SK-N-SH treated with all-trans-retinoic acid at 6 μM for 48 hours (cell line): ENCODE measurements at regions not wholly inside any gene's neighbourhood (a gene's known extent, or its start where the extent isn't known, plus 50 kb on each side); places are given as distances from the start of the nearest gene placed in this dataset.

ENCODE experiments used
- ATAC-seq: fragments of 200-7000 bp; cut with Tn5 transposase; 3 replicates; pipeline ENCODE4 v1.9.1; 2020; ENCODE audit warnings: mild to moderate bottlenecking, moderate library complexity
- ARNTL ChIP-seq: fragments of 450-650 bp; formaldehyde crosslinking; IDR thresholded peaks from 2 replicates; pipeline ENCODE4 v1.5.0; 2020; ENCODE audit warnings: low read depth, mild to moderate bottlenecking, moderate library complexity, borderline replicate concordance
- BACH2 ChIP-seq: fragments of 250-450 bp; sonication (Bioruptor Pico); IDR thresholded peaks from 2 replicates; pipeline ENCODE4 v1.9.0; 2021; ENCODE audit warnings: mild to moderate bottlenecking, borderline replicate concordance
- CREB5 ChIP-seq: fragments of 250-450 bp; sonication (Bioruptor Pico); IDR thresholded peaks from 2 replicates; pipeline ENCODE4 v1.5.1; 2020; ENCODE audit warnings: low read depth, mild to moderate bottlenecking, moderate library complexity
- CSDC2 ChIP-seq: fragments of 250-450 bp; sonication (Bioruptor Pico); IDR thresholded peaks from 2 replicates; pipeline ENCODE4 v1.5.0; 2020; ENCODE audit warnings: mild to moderate bottlenecking, moderate library complexity
- ESRRG ChIP-seq: fragments of 250-450 bp; sonication (Bioruptor Pico); IDR thresholded peaks from 2 replicates; pipeline ENCODE4 v1.6.1; 2021; ENCODE audit warnings: mild to moderate bottlenecking
- GLIS3 ChIP-seq: fragments of 250-450 bp; sonication (Bioruptor Pico); IDR thresholded peaks from 2 replicates; pipeline ENCODE4 v1.5.0; 2020; ENCODE audit warnings: mild to moderate bottlenecking, moderate library complexity
- ISL1 ChIP-seq: fragments of 250-450 bp; sonication (Bioruptor Pico); IDR thresholded peaks from 2 replicates; pipeline ENCODE4 v2.1.2; 2022; ENCODE audit warnings: mild to moderate bottlenecking, moderate library complexity
- OSR1 ChIP-seq: fragments of 250-450 bp; sonication (Bioruptor Pico); IDR thresholded peaks from 2 replicates; pipeline ENCODE4 v1.8.0; 2022; ENCODE audit warnings: moderate library complexity, mild to moderate bottlenecking, inconsistent platforms
- PPARA ChIP-seq: fragments of 250-450 bp; sonication (Bioruptor Pico); IDR thresholded peaks from 2 replicates; pipeline ENCODE4 v1.5.0; 2020; ENCODE audit warnings: mild to moderate bottlenecking, borderline replicate concordance
- RARB ChIP-seq: fragments of 250-450 bp; sonication (Bioruptor Pico); IDR thresholded peaks from 2 replicates; pipeline ENCODE4 v1.8.0; 2021; ENCODE audit warnings: mild to moderate bottlenecking, moderate library complexity
- SNAI2 ChIP-seq: fragments of 250-450 bp; sonication (Bioruptor Pico); IDR thresholded peaks from 2 replicates; pipeline ENCODE4 v1.5.0; 2020; ENCODE audit warnings: mild to moderate bottlenecking, moderate library complexity
- TCF4 ChIP-seq: fragments of 250-450 bp; sonication (Bioruptor Pico); IDR thresholded peaks from 2 replicates; pipeline ENCODE4 v1.8.0; 2021; ENCODE audit warnings: mild to moderate bottlenecking, moderate library complexity, borderline replicate concordance
- TOX ChIP-seq: fragments of 250-450 bp; sonication (Bioruptor Pico); IDR thresholded peaks from 2 replicates; pipeline ENCODE4 v1.8.0; 2021; ENCODE audit warnings: mild to moderate bottlenecking, moderate library complexity, borderline replicate concordance
- ZC3H10 ChIP-seq: fragments of 250-450 bp; sonication (Bioruptor Pico); IDR thresholded peaks from 2 replicates; pipeline ENCODE4 v1.5.1; 2021; ENCODE audit warnings: mild to moderate bottlenecking, moderate library complexity
- ZFP3 ChIP-seq: fragments of 250-450 bp; sonication (Bioruptor Pico); IDR thresholded peaks from 2 replicates; pipeline ENCODE4 v1.5.0; 2020; ENCODE audit warnings: mild to moderate bottlenecking, moderate library complexity
- ZFP30 ChIP-seq: fragments of 450-650 bp; formaldehyde crosslinking; IDR thresholded peaks from 2 replicates; pipeline ENCODE4 v1.5.0; 2022; ENCODE audit warnings: mild to moderate bottlenecking, moderate library complexity
- ZNF565 ChIP-seq: fragments of 450-650 bp; formaldehyde crosslinking; conservative IDR thresholded peaks from 2 replicates; pipeline ENCODE4 v1.5.0; 2020; ENCODE audit warnings: low read depth, mild to moderate bottlenecking, moderate library complexity
- ZNF70 ChIP-seq: fragments of 450-650 bp; formaldehyde crosslinking; IDR thresholded peaks from 2 replicates; pipeline ENCODE4 v1.5.0; 2020; ENCODE audit warnings: mild to moderate bottlenecking, moderate library complexity
- ZNF8 ChIP-seq: fragments of 450-650 bp; formaldehyde crosslinking; IDR thresholded peaks from 2 replicates; pipeline ENCODE4 v1.5.0; 2020; ENCODE audit warnings: mild to moderate bottlenecking, moderate library complexity
- TF ChIP-seq, protein P1 (sequence below): fragments of 250-450 bp; sonication (Bioruptor Pico); IDR thresholded peaks from 2 replicates; pipeline ENCODE4 v1.5.1; 2021; ENCODE audit warnings: mild to moderate bottlenecking, moderate library complexity
- TF ChIP-seq, protein P2 (sequence below): fragments of 250-450 bp; sonication (Bioruptor Pico); IDR thresholded peaks from 2 replicates; pipeline ENCODE4 v1.5.0; 2020; ENCODE audit warnings: mild to moderate bottlenecking, moderate library complexity
- TF ChIP-seq, protein P3 (sequence below): fragments of 250-450 bp; sonication (Bioruptor Pico); IDR thresholded peaks from 2 replicates; pipeline ENCODE4 v1.8.0; 2020; ENCODE audit warnings: mild to moderate bottlenecking, moderate library complexity, borderline replicate concordance
- TF ChIP-seq, protein P4 (sequence below): fragments of 250-450 bp; sonication (Bioruptor Pico); IDR thresholded peaks from 2 replicates; pipeline ENCODE4 v1.8.0; 2021; ENCODE audit warnings: low read depth, mild to moderate bottlenecking, moderate library complexity, borderline replicate concordance

DNA sequence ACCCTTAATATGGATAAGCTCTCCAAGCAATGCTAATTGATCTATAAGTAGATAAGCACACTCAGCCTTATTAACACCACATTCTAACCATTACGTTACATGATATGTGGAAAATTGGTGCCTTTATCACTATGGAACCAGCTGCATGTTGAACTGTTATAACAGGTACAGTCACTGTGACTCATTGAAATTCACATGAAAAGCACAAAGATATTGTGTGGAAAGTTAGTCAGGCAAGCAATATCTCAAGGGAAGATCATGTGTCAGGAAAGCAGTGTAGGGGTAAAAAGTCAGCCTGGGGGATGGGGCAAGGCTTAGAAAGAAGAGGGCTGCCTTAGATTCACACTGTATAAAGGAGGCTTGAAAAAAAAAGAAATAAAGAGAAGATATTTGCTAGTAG lies 313.7 kb upstream of the SMIM31 start (continued):
- TF ChIP-seq TCF4 (CRISPR knock-in tag) (no peak), RARB (CRISPR knock-in tag) (no peak), ZFP3 (no peak), ISL1 (no peak), ZNF8 (CRISPR knock-in tag) (no peak)

DNA sequence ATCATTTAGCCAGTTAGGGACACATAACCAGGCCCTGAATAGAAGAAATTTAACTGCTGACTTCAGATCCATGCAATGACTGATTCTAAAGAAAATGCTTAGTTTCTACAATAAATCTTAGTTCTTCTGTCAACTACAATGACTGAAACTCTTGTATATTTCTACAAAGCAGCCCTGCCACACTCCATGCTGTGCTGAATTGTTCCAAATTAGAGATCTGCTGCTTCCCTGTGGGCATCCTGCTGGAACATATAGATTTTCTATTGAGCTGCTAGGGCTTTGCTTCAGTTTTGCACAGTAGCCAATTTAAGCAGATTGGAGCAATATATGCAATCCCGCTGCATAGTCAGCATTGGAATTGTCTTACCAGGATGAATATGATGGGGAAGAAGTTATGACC lies 312.8 kb upstream of the SMIM31 start:
- no peak for ATAC-seq
- TF ChIP-seq PPARA (CRISPR knock-in tag) (no peak), RARB (CRISPR knock-in tag) (no peak), SNAI2 (CRISPR knock-in tag) (no peak), GLIS3 (CRISPR knock-in tag) (no peak), ARNTL (no peak), BACH2 (no peak), ISL1 (no peak), TCF4 (CRISPR knock-in tag) (no peak), CSDC2 (CRISPR knock-in tag) (no peak), ZFP3 (no peak), TOX (CRISPR knock-in tag) (no peak), ZC3H10 (no peak), ZFP30 (no peak), ZNF8 (CRISPR knock-in tag) (no peak), ZNF565 (CRISPR knock-in tag) (no peak)
- TF ChIP-seq, protein P1, sequence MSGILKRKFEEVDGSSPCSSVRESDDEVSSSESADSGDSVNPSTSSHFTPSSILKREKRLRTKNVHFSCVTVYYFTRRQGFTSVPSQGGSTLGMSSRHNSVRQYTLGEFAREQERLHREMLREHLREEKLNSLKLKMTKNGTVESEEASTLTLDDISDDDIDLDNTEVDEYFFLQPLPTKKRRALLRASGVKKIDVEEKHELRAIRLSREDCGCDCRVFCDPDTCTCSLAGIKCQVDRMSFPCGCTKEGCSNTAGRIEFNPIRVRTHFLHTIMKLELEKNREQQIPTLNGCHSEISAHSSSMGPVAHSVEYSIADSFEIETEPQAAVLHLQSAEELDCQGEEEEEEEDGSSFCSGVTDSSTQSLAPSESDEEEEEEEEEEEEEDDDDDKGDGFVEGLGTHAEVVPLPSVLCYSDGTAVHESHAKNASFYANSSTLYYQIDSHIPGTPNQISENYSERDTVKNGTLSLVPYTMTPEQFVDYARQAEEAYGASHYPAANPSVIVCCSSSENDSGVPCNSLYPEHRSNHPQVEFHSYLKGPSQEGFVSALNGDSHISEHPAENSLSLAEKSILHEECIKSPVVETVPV (CRISPR knock-in tag), result no peak
- TF ChIP-seq, protein P2, sequence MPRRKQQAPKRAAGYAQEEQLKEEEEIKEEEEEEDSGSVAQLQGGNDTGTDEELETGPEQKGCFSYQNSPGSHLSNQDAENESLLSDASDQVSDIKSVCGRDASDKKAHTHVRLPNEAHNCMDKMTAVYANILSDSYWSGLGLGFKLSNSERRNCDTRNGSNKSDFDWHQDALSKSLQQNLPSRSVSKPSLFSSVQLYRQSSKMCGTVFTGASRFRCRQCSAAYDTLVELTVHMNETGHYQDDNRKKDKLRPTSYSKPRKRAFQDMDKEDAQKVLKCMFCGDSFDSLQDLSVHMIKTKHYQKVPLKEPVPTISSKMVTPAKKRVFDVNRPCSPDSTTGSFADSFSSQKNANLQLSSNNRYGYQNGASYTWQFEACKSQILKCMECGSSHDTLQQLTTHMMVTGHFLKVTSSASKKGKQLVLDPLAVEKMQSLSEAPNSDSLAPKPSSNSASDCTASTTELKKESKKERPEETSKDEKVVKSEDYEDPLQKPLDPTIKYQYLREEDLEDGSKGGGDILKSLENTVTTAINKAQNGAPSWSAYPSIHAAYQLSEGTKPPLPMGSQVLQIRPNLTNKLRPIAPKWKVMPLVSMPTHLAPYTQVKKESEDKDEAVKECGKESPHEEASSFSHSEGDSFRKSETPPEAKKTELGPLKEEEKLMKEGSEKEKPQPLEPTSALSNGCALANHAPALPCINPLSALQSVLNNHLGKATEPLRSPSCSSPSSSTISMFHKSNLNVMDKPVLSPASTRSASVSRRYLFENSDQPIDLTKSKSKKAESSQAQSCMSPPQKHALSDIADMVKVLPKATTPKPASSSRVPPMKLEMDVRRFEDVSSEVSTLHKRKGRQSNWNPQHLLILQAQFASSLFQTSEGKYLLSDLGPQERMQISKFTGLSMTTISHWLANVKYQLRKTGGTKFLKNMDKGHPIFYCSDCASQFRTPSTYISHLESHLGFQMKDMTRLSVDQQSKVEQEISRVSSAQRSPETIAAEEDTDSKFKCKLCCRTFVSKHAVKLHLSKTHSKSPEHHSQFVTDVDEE (CRISPR knock-in tag), result no peak
- TF ChIP-seq, protein P3, sequence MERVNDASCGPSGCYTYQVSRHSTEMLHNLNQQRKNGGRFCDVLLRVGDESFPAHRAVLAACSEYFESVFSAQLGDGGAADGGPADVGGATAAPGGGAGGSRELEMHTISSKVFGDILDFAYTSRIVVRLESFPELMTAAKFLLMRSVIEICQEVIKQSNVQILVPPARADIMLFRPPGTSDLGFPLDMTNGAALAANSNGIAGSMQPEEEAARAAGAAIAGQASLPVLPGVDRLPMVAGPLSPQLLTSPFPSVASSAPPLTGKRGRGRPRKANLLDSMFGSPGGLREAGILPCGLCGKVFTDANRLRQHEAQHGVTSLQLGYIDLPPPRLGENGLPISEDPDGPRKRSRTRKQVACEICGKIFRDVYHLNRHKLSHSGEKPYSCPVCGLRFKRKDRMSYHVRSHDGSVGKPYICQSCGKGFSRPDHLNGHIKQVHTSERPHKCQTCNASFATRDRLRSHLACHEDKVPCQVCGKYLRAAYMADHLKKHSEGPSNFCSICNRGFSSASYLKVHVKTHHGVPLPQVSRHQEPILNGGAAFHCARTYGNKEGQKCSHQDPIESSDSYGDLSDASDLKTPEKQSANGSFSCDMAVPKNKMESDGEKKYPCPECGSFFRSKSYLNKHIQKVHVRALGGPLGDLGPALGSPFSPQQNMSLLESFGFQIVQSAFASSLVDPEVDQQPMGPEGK (CRISPR knock-in tag), result no peak
- TF ChIP-seq, protein P4, sequence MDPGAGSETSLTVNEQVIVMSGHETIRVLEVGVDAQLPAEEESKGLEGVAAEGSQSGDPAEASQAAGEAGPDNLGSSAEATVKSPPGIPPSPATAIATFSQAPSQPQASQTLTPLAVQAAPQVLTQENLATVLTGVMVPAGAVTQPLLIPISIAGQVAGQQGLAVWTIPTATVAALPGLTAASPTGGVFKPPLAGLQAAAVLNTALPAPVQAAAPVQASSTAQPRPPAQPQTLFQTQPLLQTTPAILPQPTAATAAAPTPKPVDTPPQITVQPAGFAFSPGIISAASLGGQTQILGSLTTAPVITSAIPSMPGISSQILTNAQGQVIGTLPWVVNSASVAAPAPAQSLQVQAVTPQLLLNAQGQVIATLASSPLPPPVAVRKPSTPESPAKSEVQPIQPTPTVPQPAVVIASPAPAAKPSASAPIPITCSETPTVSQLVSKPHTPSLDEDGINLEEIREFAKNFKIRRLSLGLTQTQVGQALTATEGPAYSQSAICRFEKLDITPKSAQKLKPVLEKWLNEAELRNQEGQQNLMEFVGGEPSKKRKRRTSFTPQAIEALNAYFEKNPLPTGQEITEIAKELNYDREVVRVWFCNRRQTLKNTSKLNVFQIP (CRISPR knock-in tag), result no peak

DNA sequence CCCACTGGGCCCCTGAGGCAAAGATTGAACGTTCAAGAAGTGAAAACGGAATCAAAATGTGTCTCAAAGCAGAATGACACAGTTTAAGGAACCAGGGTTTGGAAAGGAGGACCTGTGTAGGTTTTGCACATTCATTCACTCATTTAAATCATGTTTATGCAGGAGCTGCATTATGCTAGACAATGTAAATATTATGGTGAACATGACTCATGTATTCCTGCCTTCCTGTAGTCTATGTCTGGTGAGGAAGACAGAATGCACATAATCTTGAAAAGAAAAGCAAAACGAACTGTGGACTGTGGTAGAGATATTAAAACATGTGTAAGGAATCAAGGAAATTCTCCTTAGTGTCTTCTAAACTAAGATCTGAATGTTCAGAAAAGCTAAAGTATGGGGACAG lies 311.8 kb upstream of the SMIM31 start:
- ATAC-seq, result no peak
- TF ChIP-seq ZFP30, result no peak

DNA sequence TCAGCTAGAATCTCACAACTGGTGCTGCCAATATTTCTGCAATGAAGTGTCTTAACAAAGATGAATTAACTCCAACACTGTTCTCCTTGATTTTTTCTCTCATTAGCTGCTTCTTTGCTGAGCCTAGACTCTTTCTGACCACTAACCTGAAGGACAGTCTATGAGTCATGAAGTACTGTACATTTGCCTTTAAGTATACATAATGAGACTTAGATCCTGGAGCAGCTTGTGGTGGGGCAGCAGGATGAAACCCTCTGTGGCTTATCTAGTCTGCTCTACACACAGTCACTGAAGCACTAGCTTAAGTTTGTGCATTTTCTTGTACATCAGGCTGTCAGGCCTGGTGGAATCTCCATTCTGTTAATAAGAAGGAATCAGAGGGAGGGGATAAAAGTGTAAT lies 307.4 kb upstream of the SMIM31 start:
- TF ChIP-seq ZC3H10 (no peak), CREB5 (CRISPR knock-in tag) (no peak), ZNF70 (CRISPR knock-in tag) (no peak), GLIS3 (CRISPR knock-in tag) (no peak), TOX (CRISPR knock-in tag) (no peak), PPARA (CRISPR knock-in tag) (no peak), ESRRG (CRISPR knock-in tag) (no peak), SNAI2 (CRISPR knock-in tag) (no peak), OSR1 (no peak), ZFP30 (no peak), ZFP3 (no peak), ZNF8 (CRISPR knock-in tag) (no peak), ZNF565 (CRISPR knock-in tag) (no peak)
- TF ChIP-seq, protein P3 (CRISPR knock-in tag), result no peak
- TF ChIP-seq, protein P1 (CRISPR knock-in tag), result no peak
- TF ChIP-seq, all 23 proteins: peak for 0
- no peak for ATAC-seq
